GM12873 (cell line): ENCODE measurements at regions not wholly inside any gene's neighbourhood (a gene's known extent, or its start where the extent isn't known, plus 50 kb on each side); places are given as distances from the start of the nearest gene placed in this dataset.

Experiments
- CTCF ChIP-seq: IDR thresholded peaks from 2 replicates; pipeline ENCODE4 v1.5.1; 2012; ENCODE audit warnings: low read depth, mild to moderate bottlenecking, moderate library complexity, low read length, control low read depth; ENCODE audit not compliant: insufficient read depth; ENCODE audit errors: missing control alignments

GRCh38 chr10:130814610-130815009 lies 496.9 kb downstream of the TCERG1L start:
- no peak for TF ChIP-seq CTCF

DNA sequence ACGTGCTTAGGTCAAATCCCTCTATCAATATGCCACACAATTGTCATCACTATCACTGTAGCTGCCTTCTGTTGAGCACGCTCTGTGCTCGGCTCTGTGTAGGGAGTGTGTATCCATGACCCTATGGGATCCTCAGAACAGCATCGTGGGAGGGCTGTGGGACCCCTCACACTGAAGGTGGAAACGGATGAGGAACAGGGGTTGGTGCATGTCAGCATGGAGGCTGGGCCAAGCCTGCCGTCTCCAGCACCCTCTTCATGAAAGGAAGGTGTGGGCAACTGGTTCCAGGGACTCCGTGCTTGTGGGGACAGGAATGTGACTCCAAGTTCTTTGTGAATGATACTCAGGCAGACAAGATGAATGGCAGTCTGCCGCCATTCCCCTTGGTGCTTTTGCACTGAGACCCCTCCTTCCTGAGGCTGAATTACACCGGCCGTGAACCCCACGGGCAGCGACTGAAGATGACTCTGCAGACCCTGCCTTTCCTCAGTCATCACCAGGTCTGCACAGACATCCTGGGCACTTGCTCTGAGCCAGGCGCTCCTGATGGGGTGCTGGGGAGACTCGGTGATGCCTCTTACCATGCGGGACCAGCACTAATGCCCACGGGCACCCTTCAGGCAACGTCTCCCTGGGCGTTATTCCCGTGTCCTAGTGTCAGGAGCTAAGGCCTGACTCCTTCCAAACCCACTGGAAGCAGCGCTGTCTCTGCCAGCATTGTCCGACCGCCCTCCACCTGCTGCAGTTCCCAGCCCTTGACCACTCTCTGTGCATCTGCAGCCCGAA lies 495.2 kb downstream of the TCERG1L start:
- TF ChIP-seq CTCF: no peak

GRCh38 chr10:130817046-130817624 lies 494.4 kb downstream of the TCERG1L start:
- TF ChIP-seq CTCF: no peak

GRCh38 chr10:130817674-130818073 lies 493.8 kb downstream of the TCERG1L start:
- no peak for TF ChIP-seq CTCF

DNA sequence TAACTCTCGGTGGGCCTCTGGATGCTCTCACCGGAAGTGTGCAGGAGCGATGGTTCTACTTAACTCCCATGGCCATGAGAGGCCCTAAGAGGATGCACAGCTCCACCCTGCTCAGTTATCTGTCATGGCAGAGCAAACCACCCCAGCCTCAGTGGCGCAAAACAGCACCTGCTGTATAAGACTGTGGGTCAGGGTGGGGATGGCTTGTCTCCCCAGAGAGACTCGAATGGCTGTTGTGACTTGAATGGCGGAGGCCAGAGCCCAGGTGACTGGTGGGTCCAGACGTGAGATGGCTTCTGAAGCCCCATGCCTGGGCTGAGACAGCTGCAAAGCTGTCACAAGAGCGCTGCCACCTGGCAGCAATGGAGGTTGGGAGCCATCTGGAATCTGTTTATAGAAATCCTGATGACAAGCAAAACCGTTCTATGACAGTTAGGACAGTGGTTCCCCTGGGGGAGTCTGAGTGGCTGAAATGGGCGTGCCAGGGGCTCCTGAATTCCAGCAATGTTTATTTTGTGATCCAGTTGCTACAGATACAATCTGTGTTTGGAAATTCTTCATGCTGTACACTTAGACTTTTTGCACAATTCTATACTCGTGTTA lies 490.5 kb downstream of the TCERG1L start:
- no peak for TF ChIP-seq CTCF

DNA sequence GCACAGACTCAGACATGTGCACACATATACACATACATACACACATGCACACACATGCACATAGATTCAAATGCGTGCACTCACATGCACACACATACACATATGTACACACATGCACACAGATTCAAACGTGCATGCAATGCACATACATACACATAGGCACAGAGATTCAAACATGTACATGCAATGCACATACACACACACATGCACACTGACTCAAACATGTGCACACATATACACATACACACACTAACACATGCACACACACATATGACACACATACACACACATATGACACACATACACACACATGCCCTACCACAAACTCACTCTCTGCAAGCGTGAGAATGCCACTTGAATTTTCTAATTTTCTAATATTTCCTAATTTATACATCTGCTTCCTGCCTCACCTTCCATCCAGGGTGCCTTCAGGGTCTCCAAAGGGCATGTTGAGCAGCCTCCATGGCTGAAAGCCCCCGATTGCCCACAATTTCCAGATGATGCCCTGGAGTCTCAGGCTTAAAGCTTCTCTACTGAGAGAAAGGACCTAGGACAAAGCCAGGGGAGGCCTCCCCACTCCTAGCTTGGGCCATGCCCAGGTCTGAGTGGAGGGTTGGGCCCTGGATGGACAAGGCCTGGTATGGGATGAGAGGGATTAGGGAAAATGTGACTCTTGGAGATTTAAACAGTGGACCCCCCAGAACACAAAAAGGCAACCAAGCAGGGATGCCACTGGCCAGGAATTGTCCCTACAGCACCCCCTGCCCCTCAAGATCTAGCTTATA lies 487.1 kb downstream of the TCERG1L start:
- TF ChIP-seq CTCF: no peak

GRCh38 chr10:130833596-130833995 lies 477.9 kb downstream of the TCERG1L start:
- TF ChIP-seq CTCF: no peak
